HG02884 (cell line): ENCODE measurements at regions not wholly inside any gene's neighbourhood (a gene's known extent, or its start where the extent isn't known, plus 50 kb on each side); places are given as distances from the start of the nearest gene placed in this dataset.

Source experiments
- ATAC-seq: cut with Tn5 transposase; IDR thresholded peaks from one replicate; pipeline ENCODE4 v1.9.1; 2021; ENCODE audit warnings: mild to moderate bottlenecking, moderate library complexity; ENCODE audit not compliant: unreplicated experiment

DNA sequence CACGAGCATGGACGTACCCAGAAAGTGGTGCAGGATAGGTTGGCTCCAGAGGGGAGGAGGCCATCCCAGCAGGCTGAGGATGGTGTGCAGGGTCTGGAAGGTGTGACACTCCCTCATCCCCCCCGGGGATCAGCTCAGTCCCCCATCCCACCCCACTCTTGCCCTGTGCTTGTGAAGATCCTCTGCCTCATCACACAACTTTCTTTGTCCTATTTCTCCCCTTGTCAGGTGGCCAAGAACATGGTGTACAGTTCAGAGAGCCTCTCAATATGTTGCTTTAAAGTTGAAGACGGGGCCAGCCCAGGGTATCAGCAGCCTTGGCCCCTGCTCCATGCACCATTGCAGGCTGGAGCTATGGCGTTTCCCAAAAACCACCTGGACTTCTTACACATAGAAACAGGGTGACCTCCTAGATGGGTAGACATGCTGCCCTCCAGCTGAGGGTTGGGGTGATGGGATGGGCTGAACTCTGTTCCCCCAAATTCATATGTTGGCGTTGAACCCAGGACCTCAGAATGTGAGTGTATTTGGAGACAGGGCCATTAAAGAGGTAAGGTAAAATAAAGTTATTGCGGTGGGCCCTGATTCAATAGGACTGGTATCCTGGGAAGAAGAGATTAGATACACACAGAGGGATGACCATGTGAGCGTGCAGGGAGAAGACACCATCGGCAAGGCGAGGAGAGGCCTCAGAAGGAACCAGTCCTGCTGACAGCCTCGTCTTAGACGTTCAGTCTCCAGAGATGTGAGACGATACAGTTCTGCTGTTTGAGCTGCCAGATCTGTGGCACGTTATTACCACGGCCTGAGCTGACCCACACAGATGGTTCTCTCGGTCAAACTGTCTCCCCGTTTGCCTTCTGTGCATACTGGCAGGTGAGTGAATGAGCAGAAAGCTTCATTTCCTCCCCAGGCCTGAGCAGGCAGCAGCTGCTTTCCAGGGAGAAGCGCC, 272.5 kb downstream of the GADD45G start:
- no peak for ATAC-seq

DNA sequence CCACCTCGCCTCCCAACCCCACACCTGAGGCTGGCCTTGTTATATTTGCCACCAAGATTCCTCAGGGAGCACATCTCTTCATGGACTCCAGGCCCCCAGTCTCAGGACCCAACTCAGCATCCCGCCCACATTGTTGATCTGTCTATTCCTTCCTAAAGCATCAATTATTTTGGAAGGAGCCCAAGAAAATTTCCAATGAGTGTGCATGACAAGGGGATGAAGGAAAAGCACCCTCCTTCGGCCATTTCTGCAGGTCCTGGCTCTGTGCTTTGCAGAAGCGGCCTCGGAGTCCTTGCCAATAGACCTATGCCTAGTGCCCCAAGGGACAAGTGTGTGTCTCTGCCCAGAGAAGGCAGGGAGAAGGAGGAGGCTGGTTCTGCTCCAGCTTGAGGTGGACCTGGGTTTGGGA, 273.2 kb downstream of the GADD45G start:
- ATAC-seq, result no peak

GRCh38 chr9:89878687-89879086, 273.9 kb downstream of the GADD45G start:
- no peak for ATAC-seq

DNA sequence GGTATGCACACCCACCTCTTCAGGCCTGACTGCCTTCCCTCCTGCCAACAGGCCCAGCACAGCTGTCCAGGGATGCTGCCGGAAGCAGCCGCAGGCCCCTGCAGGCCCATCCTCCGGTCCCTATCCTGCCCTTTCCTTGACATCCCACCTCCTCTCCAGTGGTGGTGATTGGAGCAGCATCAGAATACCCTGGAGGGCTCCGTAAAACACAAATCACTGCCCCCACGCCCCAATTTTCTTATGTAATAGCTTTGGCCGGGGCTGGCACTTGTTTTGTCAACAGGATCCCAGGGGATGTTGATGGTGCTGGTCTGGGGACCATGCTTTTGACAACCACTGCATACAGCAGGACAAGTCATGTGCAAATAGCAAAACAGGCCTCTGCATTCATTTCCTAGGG, 274.5 kb downstream of the GADD45G start:
- ATAC-seq, result no peak

- ATAC-seq, result no peak
Measured at GRCh38 chr9:89879701-89880100, 274.9 kb downstream of the GADD45G start.

- no peak for ATAC-seq
Measured at GRCh38 chr9:89880161-89880560, 275.3 kb downstream of the GADD45G start.

GRCh38 chr9:89880721-89881120, 275.9 kb downstream of the GADD45G start:
- no peak for ATAC-seq

GRCh38 chr9:89881431-89881830, 276.6 kb downstream of the GADD45G start:
- no peak for ATAC-seq

DNA sequence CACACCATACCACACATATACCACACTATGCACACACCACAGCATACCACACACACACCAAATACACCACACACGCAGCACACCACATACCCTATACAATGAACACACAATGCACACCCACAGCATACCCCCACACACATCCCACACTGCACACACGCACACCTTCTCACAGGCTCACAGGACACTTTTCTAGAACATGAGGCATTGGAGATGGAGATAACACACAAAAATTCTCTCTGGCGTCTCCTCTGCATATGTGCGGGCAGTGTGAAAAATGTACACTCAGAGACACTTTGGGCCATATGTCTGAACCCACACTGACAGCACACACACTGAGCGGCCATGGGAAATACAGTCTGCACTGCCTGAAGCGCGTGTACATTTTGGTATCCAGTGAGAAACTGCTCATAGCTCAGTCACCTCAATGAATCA, 278.1 kb downstream of the GADD45G start:
- no peak for ATAC-seq

- no peak for ATAC-seq
Measured at GRCh38 chr9:89883401-89884341, 278.9 kb downstream of the GADD45G start.

DNA sequence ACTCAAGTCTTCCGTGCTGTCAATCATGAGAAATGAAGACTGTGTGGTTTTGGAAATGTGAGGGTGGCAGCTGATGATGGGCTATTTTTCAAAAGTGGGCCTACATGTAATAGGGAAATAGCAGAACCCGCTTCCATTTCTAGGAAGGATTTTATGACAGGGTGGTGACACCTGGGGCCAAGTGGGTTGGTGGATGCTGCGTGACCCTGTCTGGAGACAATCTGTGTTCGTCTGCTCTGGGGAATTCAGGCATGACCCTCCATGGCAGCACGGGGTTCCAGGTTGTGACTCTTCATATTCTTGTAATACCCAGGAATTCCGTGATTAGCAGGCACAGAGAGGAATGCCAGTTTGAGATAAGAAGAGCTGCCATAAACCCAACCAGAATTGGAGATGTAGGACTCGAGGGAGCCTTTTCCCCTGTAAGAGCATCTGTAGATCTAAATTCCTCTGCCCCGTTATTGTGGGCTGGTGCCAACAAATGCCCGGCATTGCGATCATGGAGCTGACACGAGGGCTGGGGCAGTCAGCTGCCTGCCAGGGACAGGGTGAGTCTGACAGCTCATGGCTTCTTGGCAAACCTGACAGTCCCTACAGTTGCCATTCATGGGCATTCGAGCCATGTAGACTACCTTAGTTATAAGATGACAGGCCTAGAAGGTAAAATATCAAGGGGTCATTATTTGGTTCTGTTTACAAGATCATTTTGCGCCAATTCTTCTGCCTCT, 279.7 kb downstream of the GADD45G start:
- no peak for ATAC-seq

DNA sequence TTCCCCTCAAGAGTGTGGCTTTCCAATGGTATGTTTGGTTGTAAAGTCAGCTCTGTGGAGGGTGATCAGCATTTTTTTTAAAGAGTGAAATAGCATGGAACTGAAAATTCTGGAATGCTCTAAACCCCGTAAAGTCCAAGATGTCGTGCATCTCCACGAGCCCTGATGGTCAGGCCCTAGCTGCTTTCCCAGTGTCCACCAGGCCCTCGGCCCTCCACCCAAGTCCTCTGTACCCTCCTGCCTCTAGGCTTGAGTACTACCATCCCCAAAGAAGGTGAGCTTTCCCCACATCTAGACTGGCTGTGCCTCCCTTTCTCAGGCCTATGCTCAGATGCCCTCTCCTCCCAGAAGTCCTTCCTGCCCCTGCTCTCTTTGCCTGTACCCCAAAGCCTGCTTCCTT, 280.3 kb downstream of the GADD45G start:
- no peak for ATAC-seq

GRCh38 chr9:89886281-89886700, 281.5 kb downstream of the GADD45G start:
- no peak for ATAC-seq

GRCh38 chr9:89887286-89887685, 282.5 kb downstream of the GADD45G start:
- no peak for ATAC-seq

DNA sequence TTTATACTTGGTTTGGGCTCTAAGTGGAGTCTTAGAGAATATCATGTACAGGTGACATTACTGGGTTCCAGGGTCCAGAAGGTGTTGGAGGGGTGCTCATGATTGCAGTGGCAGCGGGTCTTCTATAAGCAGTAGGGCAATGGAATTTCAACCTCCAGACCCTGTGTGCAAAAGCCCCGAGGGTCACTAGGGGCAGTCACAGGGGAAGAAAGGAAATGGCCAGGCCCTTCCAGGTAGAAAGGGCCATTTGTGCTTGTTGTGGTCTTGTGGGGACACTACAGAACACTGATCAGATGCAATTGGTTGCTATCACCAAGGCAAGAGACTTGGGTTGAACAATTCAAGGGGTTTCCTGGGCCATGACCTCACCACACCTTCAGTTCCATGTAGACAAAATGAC, 283.4 kb downstream of the GADD45G start:
- no peak for ATAC-seq

GRCh38 chr9:89888677-89889076, 283.9 kb downstream of the GADD45G start:
- ATAC-seq, result no peak

DNA sequence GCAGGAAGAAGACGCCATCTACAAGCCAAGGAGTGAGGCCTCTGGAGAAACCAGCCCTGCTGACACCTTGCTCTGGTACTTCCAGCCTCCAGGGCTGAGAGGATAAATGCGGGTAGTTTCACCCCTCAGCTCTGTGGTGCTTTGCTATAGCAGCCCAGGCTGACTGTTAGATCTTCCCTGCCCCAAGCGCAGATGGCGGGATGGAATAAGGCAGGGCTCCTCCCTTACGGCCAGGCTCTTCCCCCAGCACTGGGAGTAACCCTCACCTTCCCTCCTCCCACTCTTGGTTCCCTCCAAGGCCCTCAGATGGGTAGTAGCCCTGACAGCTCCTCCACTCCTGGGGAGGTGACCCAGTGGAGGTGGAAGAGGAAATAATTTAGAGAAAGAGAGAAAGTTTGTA, 285.1 kb downstream of the GADD45G start:
- no peak for ATAC-seq

GRCh38 chr9:89890326-89890980, 285.6 kb downstream of the GADD45G start:
- no peak for ATAC-seq

DNA sequence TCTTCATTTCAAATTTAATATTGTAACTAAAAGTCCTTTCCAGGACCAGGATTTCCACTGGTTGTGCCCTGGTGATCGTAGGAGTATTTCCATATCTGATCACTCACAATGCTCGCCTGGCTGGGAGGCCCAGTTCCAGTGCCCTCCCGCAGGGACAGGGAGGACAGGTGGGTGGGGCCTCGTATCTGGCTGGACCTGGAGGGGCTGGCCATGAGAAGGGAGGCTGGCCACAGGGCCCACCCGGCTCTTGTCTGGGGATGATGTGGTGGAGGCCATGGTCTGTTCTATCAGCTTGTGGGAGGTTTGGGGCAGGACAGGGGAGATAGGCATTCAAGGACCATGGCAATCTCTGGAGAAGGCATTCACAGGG, 286.4 kb downstream of the GADD45G start:
- ATAC-seq, result no peak

- ATAC-seq, result no peak
Measured at GRCh38 chr9:89891591-89892304, 286.9 kb downstream of the GADD45G start.
